ENCODE measurements at regions not wholly inside any gene's neighbourhood (a gene's known extent, or its start where the extent isn't known, plus 50 kb on each side); places are given as distances from the start of the nearest gene placed in this dataset.

- DNase-seq (ENCODE audit: low read depth, low spot score) = no peak
- ChIA-PET CTCF (interaction anchor here (0.6 kb wide), 1 partner anchor 25 kb away, joined by 3 read pairs; no protein-coding TSS in a partner anchor), POLR2A (no interaction called here)
- no peak overlapping the region for H3K4me3 ChIP-seq (ENCODE audit: low read depth, low read length)
- TF ChIP-seq CTCF (IDR thresholded peaks at IDR 0.05; ENCODE audit: insufficient read depth, low read length, missing control alignments) = no peak
Measured at GRCh38 chr4:152074088-152074437, 313.3 kb upstream of the GATB start.

DNA sequence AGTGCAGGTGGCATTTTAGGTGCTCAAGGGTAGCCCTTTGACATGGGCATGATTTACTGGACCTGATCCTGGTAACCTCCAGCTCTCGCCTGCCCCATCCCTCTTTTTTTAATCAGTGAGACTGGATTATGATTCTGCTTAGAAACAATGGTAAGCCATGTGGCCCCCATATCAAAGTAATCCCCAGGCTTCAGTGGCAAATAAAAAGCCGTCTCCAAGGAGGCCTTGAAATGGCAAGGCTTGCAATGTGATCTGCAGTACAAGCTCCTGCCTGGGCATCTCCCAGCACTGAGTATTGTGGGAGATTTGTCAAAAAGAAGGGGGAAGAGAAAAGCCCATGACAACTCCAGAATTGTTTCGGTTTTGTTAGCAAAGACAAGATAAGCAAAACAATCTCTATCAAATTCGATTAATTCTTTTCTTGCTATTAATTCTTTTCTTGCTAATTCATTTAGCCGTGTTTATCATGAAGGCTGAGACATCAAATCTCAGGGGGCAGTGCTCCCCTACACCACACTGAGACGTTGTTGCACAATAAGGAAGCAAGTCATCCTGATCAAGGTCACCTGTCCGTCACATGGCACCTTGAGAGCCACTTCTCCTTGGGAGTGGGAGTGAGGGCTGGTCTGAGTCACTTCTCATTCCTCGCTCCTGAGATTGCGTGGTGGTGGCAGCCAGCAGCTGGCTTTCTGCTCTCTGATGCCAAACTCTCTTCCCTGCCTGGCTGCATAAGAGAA lies 312.7 kb upstream of the GATB start:
- CTCF ChIA-PET = interaction anchor here (0.6 kb wide), 1 partner anchor 25 kb away, joined by 3 read pairs; no protein-coding TSS in a partner anchor
- H3K4me3 ChIP-seq (ENCODE audit: low read depth, low read length) = no peak overlapping the region
- TF ChIP-seq CTCF (IDR thresholded peaks at IDR 0.05; ENCODE audit: insufficient read depth, low read length, missing control alignments) = no peak
- POLR2A ChIA-PET = no interaction called here
- no peak for DNase-seq (ENCODE audit: low read depth, low spot score)

DNA sequence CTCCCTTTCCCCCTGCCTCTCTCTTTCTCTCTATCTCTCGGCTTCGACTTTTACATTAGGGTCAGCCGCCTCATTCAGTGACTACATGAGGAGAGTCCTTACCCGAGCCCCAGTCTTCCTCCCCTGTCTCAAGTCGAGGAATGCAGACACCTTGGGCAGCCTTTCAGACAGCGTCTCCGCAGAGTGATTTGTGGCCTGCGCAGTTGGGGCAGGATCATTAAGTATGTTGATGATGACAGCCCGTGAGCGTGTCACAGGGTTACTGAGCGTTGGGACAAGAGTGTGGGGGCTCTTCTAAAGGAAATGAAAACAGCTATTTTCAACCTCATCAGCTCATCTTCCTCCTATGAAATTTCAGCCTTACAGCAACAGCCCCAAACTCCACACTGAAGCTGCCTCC lies 312.1 kb upstream of the GATB start:
- CTCF ChIA-PET = no interaction called here
- POLR2A ChIA-PET = no interaction called here
- TF ChIP-seq CTCF (IDR thresholded peaks at IDR 0.05; ENCODE audit: insufficient read depth, low read length, missing control alignments) = no peak
- H3K4me3 ChIP-seq (ENCODE audit: low read depth, low read length) = no peak overlapping the region
- no peak for DNase-seq (ENCODE audit: low read depth, low spot score)

DNA sequence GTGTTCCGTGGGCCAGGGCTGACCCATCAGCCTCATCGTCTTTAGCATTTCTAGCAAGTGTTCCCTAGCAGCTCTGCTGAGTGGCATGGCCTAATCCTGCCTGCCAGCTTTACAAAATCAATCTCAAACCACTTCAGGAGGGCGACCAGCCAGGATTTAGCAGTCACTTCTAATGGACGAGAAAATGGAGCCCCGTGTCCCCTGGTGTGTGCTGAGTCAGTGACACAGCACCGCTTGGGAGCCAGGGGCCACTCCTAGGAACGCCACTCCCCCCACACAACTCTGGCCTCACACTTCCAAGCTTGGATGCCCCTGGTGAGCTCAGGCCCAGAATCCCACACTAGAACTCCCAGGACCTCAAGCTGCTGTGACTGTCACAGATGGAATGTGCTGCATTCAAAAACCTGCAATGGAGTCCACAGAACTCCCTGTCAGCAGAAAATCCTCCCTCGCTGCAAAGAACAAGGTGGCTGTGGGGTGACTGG lies 311.2 kb upstream of the GATB start:
- DNase-seq (ENCODE audit: low read depth, low spot score) = no peak
- no peak overlapping the region for H3K4me3 ChIP-seq (ENCODE audit: low read depth, low read length)
- TF ChIP-seq CTCF (IDR thresholded peaks at IDR 0.05; ENCODE audit: insufficient read depth, low read length, missing control alignments) = no peak
- ChIA-PET POLR2A (no interaction called here), CTCF (no interaction called here)

- DNase-seq (ENCODE audit: low read depth, low spot score) = no peak
- ChIA-PET CTCF (interaction anchor here (0.8 kb wide), 1 partner anchor 19 kb away, joined by 3 read pairs; no protein-coding TSS in a partner anchor), POLR2A (no interaction called here)
- no peak overlapping the region for H3K4me3 ChIP-seq (ENCODE audit: low read depth, low read length)
- TF ChIP-seq CTCF (IDR thresholded peaks at IDR 0.05; ENCODE audit: insufficient read depth, low read length, missing control alignments) = no peak
Measured at GRCh38 chr4:152070854-152071253, 310.0 kb upstream of the GATB start.

DNA sequence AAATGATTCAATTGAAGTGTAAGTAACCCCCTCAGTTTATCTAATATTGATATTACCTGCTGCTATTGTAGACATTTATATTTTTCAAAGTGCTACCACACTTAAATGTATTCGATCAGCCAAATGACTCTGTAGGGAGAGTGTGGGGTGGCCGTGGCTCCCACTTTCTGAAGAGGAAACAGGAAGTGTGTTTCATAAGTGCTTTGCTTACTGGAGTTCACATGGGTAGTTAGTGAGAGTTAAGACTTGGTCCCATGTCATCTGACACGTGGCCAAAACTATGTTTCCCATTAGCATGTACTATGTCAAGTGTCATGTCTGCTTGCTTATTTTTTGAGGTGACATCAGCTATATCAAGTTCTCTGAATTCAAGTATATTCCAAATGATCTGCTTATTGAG lies 308.1 kb upstream of the GATB start:
- ChIA-PET CTCF (no interaction called here), POLR2A (no interaction called here)
- no peak for TF ChIP-seq CTCF (IDR thresholded peaks at IDR 0.05; ENCODE audit: insufficient read depth, low read length, missing control alignments)
- no peak overlapping the region for H3K4me3 ChIP-seq (ENCODE audit: low read depth, low read length)
- no peak for DNase-seq (ENCODE audit: low read depth, low spot score)
